NCI-H748 treated with DMSO at 0.1 percent for 48 hours (cell line): ENCODE measurements at regions not wholly inside any gene's neighbourhood (a gene's known extent, or its start where the extent isn't known, plus 50 kb on each side); places are given as distances from the start of the nearest gene placed in this dataset.
A peak's percentile ranks its signal among the peaks of the same experiment; 100 is the strongest.
"Not testable (repeated sequence)": the region's sequence is repeated elsewhere in the genome, so short reads cannot be mapped to it uniquely, and the experiment has no call there.

Experiments
- DNase-seq: peaks from one replicate; lab custom pipeline; 2025; lab: John Stamatoyannopoulos, UW

DNA sequence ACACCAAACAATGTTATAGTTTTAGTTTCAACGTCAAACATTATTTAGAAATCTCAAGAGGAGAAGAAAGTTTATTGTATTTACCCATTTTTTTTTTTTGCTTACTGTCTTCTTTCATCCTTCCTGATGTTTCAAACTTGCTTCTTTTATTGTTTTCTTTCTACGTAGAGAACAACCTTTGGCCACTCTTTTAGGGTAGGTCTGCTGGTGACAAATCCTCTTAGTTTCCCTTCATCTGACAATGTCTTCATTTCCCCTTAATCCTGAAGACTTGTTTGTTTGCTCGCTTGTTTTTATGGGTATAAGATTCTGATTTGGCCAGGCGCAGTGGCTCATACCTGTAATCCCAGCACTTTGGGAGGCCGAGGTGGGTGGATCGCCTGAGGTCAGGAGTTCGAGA is 89.1 kb downstream of the RHOU start:
- no peak for DNase-seq

GRCh38 chr1:228825041-228825440 is 89.8 kb downstream of the RHOU start:
- DNase-seq = no peak

DNA sequence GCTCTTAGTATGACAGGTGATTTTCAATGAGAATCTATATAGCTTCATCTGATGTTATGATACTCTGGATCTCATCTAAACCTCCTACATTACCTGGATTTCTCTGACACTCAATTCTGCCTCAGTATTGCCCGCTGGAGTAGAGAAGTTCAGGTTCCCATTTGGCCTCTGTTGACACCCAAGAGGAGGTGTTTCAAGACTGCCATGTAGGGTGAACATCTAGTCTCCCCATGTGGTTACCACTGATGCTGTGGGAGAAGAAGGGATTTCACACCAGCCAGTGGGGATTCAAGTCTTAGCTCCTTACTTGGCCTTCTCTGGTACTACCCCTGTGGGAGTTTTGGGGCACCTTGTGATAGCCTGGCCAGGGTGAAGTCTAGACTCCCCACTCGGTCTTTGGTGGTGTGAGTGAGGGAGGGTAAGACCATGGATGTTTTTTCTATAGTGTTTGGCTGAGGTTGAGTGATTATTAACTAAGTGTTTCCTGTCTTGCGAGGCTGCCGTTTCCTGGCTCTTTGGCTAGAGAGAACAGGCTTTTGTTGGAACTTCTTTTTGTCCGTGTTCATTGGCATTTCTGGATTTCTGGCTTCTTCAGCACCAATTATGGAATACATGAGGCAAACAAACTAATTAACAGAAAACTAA is 90.7 kb downstream of the RHOU start:
- DNase-seq = no peak

GRCh38 chr1:228827019-228827418 is 91.7 kb downstream of the RHOU start:
- peak; percentile 10 for DNase-seq

DNA sequence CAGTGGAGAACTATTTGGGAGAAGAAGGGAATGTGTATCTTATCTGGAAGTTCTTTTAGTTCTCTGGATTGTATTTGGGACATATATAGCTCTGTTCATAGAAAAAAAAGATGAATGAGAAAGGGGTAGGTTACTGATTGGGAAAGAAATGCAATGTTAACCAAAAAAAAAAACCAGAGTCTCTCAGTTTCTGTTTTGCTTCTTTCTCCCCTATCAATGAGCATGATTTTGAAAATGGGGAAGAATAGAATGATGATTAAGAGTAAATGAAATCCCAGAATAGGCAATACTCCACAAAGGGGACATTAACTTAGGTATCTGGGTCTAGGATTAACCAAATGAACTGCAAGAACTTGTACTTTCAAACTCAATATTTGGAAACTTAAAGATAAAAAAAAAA is 92.9 kb downstream of the RHOU start:
- no peak for DNase-seq

GRCh38 chr1:228830185-228830953 is 95.1 kb downstream of the RHOU start:
- DNase-seq = no peak

DNA sequence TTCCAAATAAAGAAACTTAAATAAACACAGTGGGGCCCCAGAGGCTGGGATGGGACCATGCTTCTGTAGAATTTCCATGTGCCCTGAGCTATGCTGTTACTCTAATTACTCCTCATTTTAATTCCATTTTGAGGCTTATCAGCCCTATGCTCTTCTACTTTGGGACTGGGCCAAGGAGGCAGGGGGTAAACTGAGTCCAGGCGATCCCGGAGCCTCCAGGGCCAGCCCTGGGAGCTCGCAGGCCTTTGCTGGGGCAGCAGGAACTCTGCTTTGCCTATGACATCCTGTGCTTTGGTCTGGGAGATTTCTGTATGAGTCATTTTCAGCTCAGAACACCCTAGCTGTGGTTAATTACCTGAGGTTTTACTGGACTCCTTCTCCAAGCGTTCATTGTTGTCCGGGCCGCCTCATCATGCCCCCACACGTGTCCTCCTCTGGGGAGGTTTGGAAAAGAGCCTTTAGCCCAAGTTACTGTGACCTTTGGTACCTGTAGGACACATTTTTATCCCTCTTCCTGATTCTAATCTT is 95.7 kb downstream of the RHOU start:
- DNase-seq = no peak

GRCh38 chr1:228833911-228834688 is 98.8 kb downstream of the RHOU start:
- no peak for DNase-seq

DNA sequence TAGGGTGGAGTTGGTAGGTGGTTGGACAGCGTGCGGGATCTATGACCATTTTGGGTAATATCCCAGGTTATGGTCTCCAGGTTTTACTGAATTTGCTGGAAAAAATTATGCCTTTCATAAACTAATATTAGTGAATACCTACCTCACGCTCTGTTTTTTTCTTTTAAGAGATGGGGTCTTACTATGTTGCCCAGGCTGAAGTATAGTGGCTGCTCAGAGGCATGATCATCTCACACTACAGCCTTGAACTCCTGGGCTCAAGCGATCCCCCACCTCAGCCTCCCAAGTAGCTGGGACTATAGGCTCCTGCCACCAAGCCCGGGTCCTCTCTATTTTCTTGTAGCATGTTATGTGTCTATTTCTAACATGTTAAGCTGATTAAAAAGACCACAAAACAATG is 100.2 kb downstream of the RHOU start:
- DNase-seq = no peak

- no peak for DNase-seq
These were observed 100.6 kb downstream of the RHOU start for GRCh38 chr1:228835911-228836310.

- no peak for DNase-seq
These were observed 101.1 kb downstream of the RHOU start for GRCh38 chr1:228836427-228836826.

DNA sequence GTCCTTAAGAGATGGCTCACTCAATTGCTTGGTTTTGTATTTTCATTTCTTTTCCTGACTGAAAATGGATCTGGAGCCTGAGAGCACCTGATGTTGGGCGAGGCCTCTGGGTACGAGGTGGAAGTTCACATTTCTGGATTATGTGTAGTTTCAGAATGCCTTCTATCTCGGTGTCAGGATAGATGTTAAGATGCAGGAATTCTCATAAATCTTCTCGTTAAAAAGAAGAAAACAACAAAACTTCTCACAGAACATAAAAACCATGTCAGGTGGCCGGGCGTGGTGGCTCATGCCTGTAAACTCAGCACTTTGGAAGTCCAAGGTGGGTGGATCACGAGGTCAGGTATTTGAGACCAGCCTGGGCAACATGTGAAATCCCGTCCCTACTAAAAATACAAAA is 101.8 kb downstream of the RHOU start:
- no peak for DNase-seq

- DNase-seq = no peak
These were observed 102.8 kb downstream of the RHOU start for GRCh38 chr1:228837817-228838716.

GRCh38 chr1:228838717-228839500 is 103.6 kb downstream of the RHOU start:
- no peak for DNase-seq

GRCh38 chr1:228839656-228840055 is 104.4 kb downstream of the RHOU start:
- no peak for DNase-seq

- DNase-seq = no peak
These were observed 106.4 kb downstream of the RHOU start for GRCh38 chr1:228841632-228842031.

DNA sequence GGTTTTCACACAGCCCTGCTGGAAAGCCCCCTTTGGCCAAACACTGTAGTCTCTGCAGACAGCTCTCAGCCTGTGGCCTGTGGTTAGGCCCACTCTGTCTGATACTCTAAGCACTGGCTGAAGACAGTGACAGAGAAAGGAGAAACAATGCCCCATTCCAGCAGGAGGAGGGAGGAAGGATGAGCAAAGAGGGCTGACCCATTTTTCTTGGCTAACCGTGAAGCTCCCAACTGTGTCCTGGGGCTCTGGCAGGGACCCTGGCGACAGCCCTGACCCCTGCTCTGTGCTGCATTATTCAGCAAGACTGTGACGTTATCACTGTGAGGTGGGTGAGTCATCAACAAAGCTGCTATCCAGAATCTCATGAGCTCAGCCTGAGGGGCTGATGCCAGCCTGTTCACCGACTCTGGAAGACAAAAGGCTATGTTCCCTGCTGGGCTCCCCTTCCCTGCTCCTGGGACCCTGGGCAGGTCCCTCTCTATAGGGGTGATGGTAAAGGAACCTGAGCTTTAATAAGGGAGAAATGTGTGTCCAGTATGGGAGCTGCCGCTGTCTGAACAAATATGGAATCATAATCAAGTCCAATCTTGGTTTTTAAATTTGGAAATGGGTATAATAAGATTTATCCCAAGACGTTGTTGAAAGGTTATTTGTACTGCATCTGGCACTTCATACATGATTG is 107.0 kb downstream of the RHOU start:
- DNase-seq = no peak

DNA sequence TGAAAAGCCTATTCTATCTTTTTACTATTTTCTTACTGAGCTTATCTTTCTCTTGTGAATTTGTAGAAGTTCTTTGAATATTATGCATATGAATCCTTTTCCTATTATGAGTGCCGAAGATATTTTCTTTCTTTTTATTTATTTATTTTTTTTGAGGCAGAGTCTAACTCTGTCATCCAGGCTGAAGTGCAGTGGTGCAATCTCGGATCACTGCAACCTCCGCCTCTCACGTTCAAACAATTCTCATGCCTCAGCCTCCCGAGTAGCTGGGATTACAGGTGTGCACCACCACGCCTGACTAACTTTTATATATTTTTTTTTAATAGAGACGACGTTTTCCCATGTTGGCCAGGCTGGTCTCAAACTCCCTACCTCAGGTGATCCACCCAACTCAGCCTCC is 109.8 kb downstream of the RHOU start:
- DNase-seq = no peak

- DNase-seq = no peak
These were observed 111.7 kb downstream of the RHOU start for GRCh38 chr1:228846952-228847351.

- DNase-seq = not testable (repeated sequence)
These were observed 112.2 kb downstream of the RHOU start for GRCh38 chr1:228847451-228847850.
